Trophoblast cell (in vitro differentiated cells and primary cell): ENCODE measurements at regions not wholly inside any gene's neighbourhood (a gene's known extent, or its start where the extent isn't known, plus 50 kb on each side); places are given as distances from the start of the nearest gene placed in this dataset.

Experiments
- DNase-seq, 2 donors: peaks; one replicate each; pipeline ENCODE4 v3.0.0-alpha.2; 2016
- H2AFZ ChIP-seq: 2 replicates; pipeline ENCODE4 v1.6.1; 2013; ENCODE audit warnings: low read length, moderate library complexity, mild to moderate bottlenecking; ENCODE audit not compliant: insufficient read depth, poor library complexity
- H2AK5ac ChIP-seq: 2 replicates; pipeline ENCODE4 v1.6.1; 2013; ENCODE audit warnings: mild to moderate bottlenecking, low read length
- H2BK120ac ChIP-seq: 2 replicates; pipeline ENCODE4 v1.6.1; 2013; ENCODE audit warnings: low read length, mild to moderate bottlenecking, moderate library complexity; ENCODE audit not compliant: insufficient read depth, poor library complexity
- H2BK12ac ChIP-seq: 2 replicates; pipeline ENCODE4 v1.6.1; 2013; ENCODE audit warnings: mild to moderate bottlenecking, low read length, moderate library complexity
- H2BK5ac ChIP-seq: 2 replicates; pipeline ENCODE4 v1.6.1; 2013; ENCODE audit warnings: low read length, low read depth, moderate library complexity, mild to moderate bottlenecking; ENCODE audit not compliant: poor library complexity
- H3K14ac ChIP-seq: 2 replicates; pipeline ENCODE4 v1.6.1; 2013; ENCODE audit warnings: mild to moderate bottlenecking, low read length
- H3K18ac ChIP-seq: 2 replicates; pipeline ENCODE4 v1.6.1; 2013; ENCODE audit warnings: mild to moderate bottlenecking, low read length
- H3K23ac ChIP-seq: 2 replicates; pipeline ENCODE4 v1.6.1; 2013; ENCODE audit warnings: low read length
- H3K27ac ChIP-seq: 2 replicates; pipeline ENCODE4 v1.5.1; 2013; ENCODE audit warnings: low read depth, mild to moderate bottlenecking, inconsistent platforms, low read length, moderate library complexity
- H3K27me3 ChIP-seq: 2 replicates; pipeline ENCODE4 v1.6.1; 2013; ENCODE audit warnings: inconsistent platforms, mild to moderate bottlenecking, low read length, moderate library complexity; ENCODE audit not compliant: insufficient read depth
- H3K36me3 ChIP-seq, 2 experiments: 1 replicate in 1 of 2; 2 replicates in 1 of 2; pipeline ENCODE4 v1.6.1; 2013; ENCODE audit warnings: low read length in 2 of 2, mild to moderate bottlenecking in 2 of 2, moderate library complexity in 1 of 2; ENCODE audit not compliant: insufficient read depth in 2 of 2, control insufficient read depth in 1 of 2
- H3K4ac ChIP-seq: 2 replicates; pipeline ENCODE4 v1.6.1; 2013; ENCODE audit warnings: low read depth, mild to moderate bottlenecking, low read length, moderate library complexity
- H3K4me1 ChIP-seq, 2 experiments: 1 replicate in 1 of 2; 2 replicates in 1 of 2; pipeline ENCODE4 v1.6.1; 2013; ENCODE audit warnings: low read length in 2 of 2, mild to moderate bottlenecking in 2 of 2, moderate library complexity in 1 of 2; ENCODE audit not compliant: insufficient read depth in 2 of 2, control insufficient read depth in 1 of 2
- H3K4me2 ChIP-seq: 2 replicates; pipeline ENCODE4 v1.6.1; 2013; ENCODE audit warnings: inconsistent platforms, mild to moderate bottlenecking, low read length, moderate library complexity
- H3K4me3 ChIP-seq: 2 replicates; pipeline ENCODE4 v1.5.1; 2013; ENCODE audit warnings: mild to moderate bottlenecking, low read depth, low read length, inconsistent platforms
- H3K79me1 ChIP-seq: one replicate; pipeline ENCODE4 v1.6.1; 2013; ENCODE audit warnings: low read length
- H3K79me2 ChIP-seq: 2 replicates; pipeline ENCODE4 v1.6.1; 2013; ENCODE audit warnings: low read length, mild to moderate bottlenecking; ENCODE audit not compliant: control insufficient read depth, insufficient read depth, poor library complexity
- H3K9ac ChIP-seq: 2 replicates; pipeline ENCODE4 v1.6.1; 2013; ENCODE audit warnings: mild to moderate bottlenecking, low read length
- H3K9me3 ChIP-seq: 2 replicates; pipeline ENCODE4 v1.6.1; 2013; ENCODE audit warnings: low read depth, mild to moderate bottlenecking, control low read depth, inconsistent platforms, low read length; ENCODE audit not compliant: insufficient read depth
- H4K12ac ChIP-seq: 2 replicates; pipeline ENCODE4 v1.6.1; 2013; ENCODE audit warnings: low read depth, mild to moderate bottlenecking, low read length, moderate library complexity
- H4K8ac ChIP-seq: 2 replicates; pipeline ENCODE4 v1.6.1; 2013; ENCODE audit warnings: low read depth, mild to moderate bottlenecking, low read length, moderate library complexity
- H4K91ac ChIP-seq: one replicate; pipeline ENCODE4 v1.6.1; 2013; ENCODE audit warnings: low read depth, mild to moderate bottlenecking, low read length, moderate library complexity
- WGBS: extraction: QIAGEN DNeasy Blood & Tissue Kit; methylation state at CpG from one replicate; pipeline ENCODE4 v1.1.7; 2013; ENCODE audit warnings: missing lambda C conversion rate; ENCODE audit not compliant: insufficient read length, insufficient coverage; ENCODE audit errors: extremely low coverage; 5-methylcytosine and 5-hydroxymethylcytosine counted together

DNA sequence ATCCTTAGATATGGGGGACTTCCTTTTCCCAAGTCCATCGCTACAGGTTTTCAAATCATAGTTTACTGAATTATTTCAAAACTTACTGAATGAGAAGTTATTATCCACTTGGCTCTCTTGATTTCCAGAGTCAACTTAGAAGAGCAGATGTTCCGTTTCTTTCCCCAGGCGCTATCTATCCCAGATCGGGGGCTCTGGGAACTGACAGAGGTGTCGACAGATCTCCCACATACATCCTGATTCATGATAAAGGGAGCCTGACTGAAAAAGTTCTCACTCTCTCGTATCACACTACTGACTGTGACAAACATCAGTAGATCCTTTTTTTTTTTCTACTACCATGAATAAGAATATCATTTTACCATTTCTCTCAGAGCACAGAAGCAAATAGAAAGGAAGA lies 654.8 kb downstream of the RNF144B start:
- no CpG with 5 or more reads among the region's 6 CpGs for WGBS
- H3K4me1 ChIP-seq = no peaks in the 10 kb centered on the region
- no peak for DNase-seq
- no peak overlapping the region for H2AFZ ChIP-seq
- no peak overlapping the region for H4K12ac ChIP-seq
- H3K4me2 ChIP-seq = no peak overlapping the region
- H3K27me3 ChIP-seq = no peaks in the 10 kb centered on the region
- no peak overlapping the region for H3K23ac ChIP-seq
- H3K36me3 ChIP-seq = no peaks in the 10 kb centered on the region
- H2BK120ac ChIP-seq = no peak overlapping the region
- H4K8ac ChIP-seq = no peak overlapping the region
- no peak overlapping the region for H3K27ac ChIP-seq
- no peak overlapping the region for H3K18ac ChIP-seq
- no peak overlapping the region for H3K9ac ChIP-seq
- no peaks in the 10 kb centered on the region for H3K79me1 ChIP-seq
- no peak overlapping the region for H3K4me3 ChIP-seq
- no peak overlapping the region for H3K14ac ChIP-seq
- H3K9me3 ChIP-seq = no peaks in the 10 kb centered on the region
- no peak overlapping the region for H2BK12ac ChIP-seq
- no peak overlapping the region for H2AK5ac ChIP-seq
- H3K4ac ChIP-seq = no peak overlapping the region
- H2BK5ac ChIP-seq = no peak overlapping the region
- H3K79me2 ChIP-seq = no peaks in the 10 kb centered on the region
- no peak overlapping the region for H4K91ac ChIP-seq

GRCh38 chr6:19042420-19042819 lies 655.3 kb downstream of the RNF144B start:
- no CpG with 5 or more reads among the region's 5 CpGs for WGBS

GRCh38 chr6:19050765-19051164 lies 663.6 kb downstream of the RNF144B start:
- Histone ChIP-seq H3K79me2 (no peaks in the 10 kb centered on the region), H4K8ac (no peak overlapping the region), H3K27me3 (no peaks in the 10 kb centered on the region), H2AFZ (no peak overlapping the region), H2BK12ac (no peak overlapping the region), H3K4ac (no peak overlapping the region), H4K91ac (no peak overlapping the region), H3K18ac (no peak overlapping the region), H2BK5ac (no peak overlapping the region), H3K36me3 (no peaks in the 10 kb centered on the region), H3K9me3 (no peaks in the 10 kb centered on the region), H3K4me1 (no peaks in the 10 kb centered on the region), H2BK120ac (no peak overlapping the region), H3K79me1 (no peaks in the 10 kb centered on the region), H3K14ac (no peak overlapping the region), H3K23ac (no peak overlapping the region), H2AK5ac (no peak overlapping the region), H3K4me2 (no peak overlapping the region), H3K27ac (no peak overlapping the region), H4K12ac (no peak overlapping the region), H3K4me3 (no peak overlapping the region), H3K9ac (no peak overlapping the region)
- no peak for DNase-seq
- WGBS = no CpG with 5 or more reads among the region's 3 CpGs

More at GRCh38 chr6:19042420-19042819, 655.3 kb downstream of the RNF144B start:
- H3K14ac ChIP-seq = no peak overlapping the region
- H3K4me1 ChIP-seq = no peaks in the 10 kb centered on the region
- no peaks in the 10 kb centered on the region for H3K36me3 ChIP-seq
- H4K91ac ChIP-seq = no peak overlapping the region
- no peaks in the 10 kb centered on the region for H3K79me2 ChIP-seq
- H3K4ac ChIP-seq = no peak overlapping the region
- no peak overlapping the region for H3K18ac ChIP-seq
- H3K79me1 ChIP-seq = no peaks in the 10 kb centered on the region
- H2BK5ac ChIP-seq = no peak overlapping the region
- no peak overlapping the region for H4K8ac ChIP-seq
- DNase-seq = no peak
- no peak overlapping the region for H3K23ac ChIP-seq
- no peak overlapping the region for H4K12ac ChIP-seq
- no peak overlapping the region for H2BK12ac ChIP-seq
- no peak overlapping the region for H3K4me2 ChIP-seq
- no peak overlapping the region for H2BK120ac ChIP-seq
- no peak overlapping the region for H3K9ac ChIP-seq
- no peak overlapping the region for H2AK5ac ChIP-seq
- H2AFZ ChIP-seq = no peak overlapping the region
- no peaks in the 10 kb centered on the region for H3K27me3 ChIP-seq
- no peak overlapping the region for H3K4me3 ChIP-seq
- no peak overlapping the region for H3K27ac ChIP-seq
- no peaks in the 10 kb centered on the region for H3K9me3 ChIP-seq

- no peak overlapping the region for H2AK5ac ChIP-seq
- WGBS = no CpG with 5 or more reads among the region's 1 CpG
These were observed 665.1 kb downstream of the RNF144B start for GRCh38 chr6:19052219-19052618.

More at GRCh38 chr6:19052219-19052618, 665.1 kb downstream of the RNF144B start:
- Histone ChIP-seq H3K79me2 (no peaks in the 10 kb centered on the region), H2BK120ac (no peak overlapping the region), H3K4me2 (no peak overlapping the region), H3K18ac (no peak overlapping the region), H3K36me3 (no peaks in the 10 kb centered on the region), H3K14ac (no peak overlapping the region), H2AFZ (no peak overlapping the region), H4K91ac (no peak overlapping the region), H2BK5ac (no peak overlapping the region), H3K4me1 (no peaks in the 10 kb centered on the region), H3K23ac (no peak overlapping the region), H3K4ac (no peak overlapping the region), H3K4me3 (no peak overlapping the region), H3K27me3 (no peaks in the 10 kb centered on the region), H3K79me1 (no peaks in the 10 kb centered on the region), H4K8ac (no peak overlapping the region), H3K9ac (no peak overlapping the region), H3K27ac (no peak overlapping the region), H2BK12ac (no peak overlapping the region), H3K9me3 (no peaks in the 10 kb centered on the region), H4K12ac (no peak overlapping the region)
- peak in 1 of 2 donors; percentile 68 for DNase-seq
